GM21717 (cell line): ENCODE measurements at regions not wholly inside any gene's neighbourhood (a gene's known extent, or its start where the extent isn't known, plus 50 kb on each side); places are given as distances from the start of the nearest gene placed in this dataset.
"Not testable (repeated sequence)": the region's sequence is repeated elsewhere in the genome, so short reads cannot be mapped to it uniquely, and the experiment has no call there.

Source experiments
- ATAC-seq: cut with Tn5 transposase; IDR thresholded peaks from one replicate; pipeline ENCODE4 v1.9.1; 2021; ENCODE audit warnings: mild to moderate bottlenecking, moderate library complexity; ENCODE audit not compliant: unreplicated experiment

GRCh38 chr10:27347827-27348207, 107.2 kb upstream of the ACBD5 start:
- ATAC-seq, result not testable (repeated sequence)

GRCh38 chr10:27345455-27345920, 104.9 kb upstream of the ACBD5 start:
- peak; percentile 70 for ATAC-seq

- ATAC-seq, result peak; percentile 81
Observed at GRCh38 chr10:27344568-27345454, 104.2 kb upstream of the ACBD5 start.

- ATAC-seq, result no peak
Observed at GRCh38 chr10:27341001-27341400, 100.4 kb upstream of the ACBD5 start.

GRCh38 chr10:27335246-27335645, 94.6 kb upstream of the ACBD5 start:
- ATAC-seq, result not testable (repeated sequence)

GRCh38 chr10:27330074-27330473, 89.5 kb upstream of the ACBD5 start:
- ATAC-seq, result no peak

- no peak for ATAC-seq
Observed at GRCh38 chr10:27328946-27329345, 88.3 kb upstream of the ACBD5 start.

- ATAC-seq, result not testable (repeated sequence)
Observed at GRCh38 chr10:27326748-27327147, 86.2 kb upstream of the ACBD5 start.

- no peak for ATAC-seq
Observed at GRCh38 chr10:27319752-27320431, 79.3 kb upstream of the ACBD5 start.

GRCh38 chr10:27319139-27319538, 78.5 kb upstream of the ACBD5 start:
- not testable (repeated sequence) for ATAC-seq

- ATAC-seq, result not testable (repeated sequence)
Observed at GRCh38 chr10:27315082-27315481, 74.5 kb upstream of the ACBD5 start.

- ATAC-seq, result not testable (repeated sequence)
Observed at GRCh38 chr10:27313586-27313985, 73.0 kb upstream of the ACBD5 start.

GRCh38 chr10:27312854-27313253, 72.3 kb upstream of the ACBD5 start:
- no peak for ATAC-seq

GRCh38 chr10:27311809-27312208, 71.2 kb upstream of the ACBD5 start:
- ATAC-seq, result not testable (repeated sequence)

- ATAC-seq, result not testable (repeated sequence)
Observed at GRCh38 chr10:27298522-27298850, 57.9 kb upstream of the ACBD5 start.

GRCh38 chr10:27297844-27298521, 57.4 kb upstream of the ACBD5 start:
- ATAC-seq, result no peak

GRCh38 chr10:27296285-27296684, 55.7 kb upstream of the ACBD5 start:
- not testable (repeated sequence) for ATAC-seq

GRCh38 chr10:27291253-27291895, 50.8 kb upstream of the ACBD5 start:
- ATAC-seq, result peak; percentile 67
